GM21619 (cell line): ENCODE measurements at regions not wholly inside any gene's neighbourhood (a gene's known extent, or its start where the extent isn't known, plus 50 kb on each side); places are given as distances from the start of the nearest gene placed in this dataset.

ENCODE experiments used
- ATAC-seq: cut with Tn5 transposase; IDR thresholded peaks from one replicate; pipeline ENCODE4 v1.9.1; 2021; ENCODE audit not compliant: unreplicated experiment

- no peak for ATAC-seq
Observed at GRCh38 chr6:53216301-53216700, 67.7 kb upstream of the GCM1 start.

GRCh38 chr6:53214172-53214571 lies 65.5 kb upstream of the GCM1 start:
- no peak for ATAC-seq

GRCh38 chr6:53210811-53211210 lies 62.2 kb upstream of the GCM1 start:
- ATAC-seq = no peak

- no peak for ATAC-seq
Observed at GRCh38 chr6:53209681-53210080, 61.0 kb upstream of the GCM1 start.

GRCh38 chr6:53205778-53206177 lies 57.1 kb upstream of the GCM1 start:
- no peak for ATAC-seq

- ATAC-seq = no peak
Observed at GRCh38 chr6:53203483-53203882, 54.8 kb upstream of the GCM1 start.

- no peak for ATAC-seq
Observed at GRCh38 chr6:53202052-53202451, 53.4 kb upstream of the GCM1 start.

- no peak for ATAC-seq
Observed at GRCh38 chr6:53201270-53201669, 52.6 kb upstream of the GCM1 start.

- no peak for ATAC-seq
Observed at GRCh38 chr6:53199765-53200164, 51.1 kb upstream of the GCM1 start.

- ATAC-seq = peak; percentile 96
Observed at GRCh38 chr6:53199156-53199555, 50.5 kb upstream of the GCM1 start.
